Stimulated activated CD4-positive, alpha-beta T cell treated with anti-CD3 and anti-CD28 coated beads, Interleukin-12 subunit alpha, Interleukin-12 subunit beta, amount 100 ng/mL, for 24 hours (primary cell): ENCODE measurements at regions not wholly inside any gene's neighbourhood (a gene's known extent, or its start where the extent isn't known, plus 50 kb on each side); places are given as distances from the start of the nearest gene placed in this dataset.

Experiments
- DNase-seq, 2 experiments: peaks; one replicate each; pipeline ENCODE4 v3.0.0-alpha.2; 2020; ENCODE audit warnings: low read depth in 2 of 2

- DNase-seq = no peak
These were observed 121.1 kb downstream of the HGF start for GRCh38 chr7:81648716-81649115.

GRCh38 chr7:81645435-81645834 lies 124.4 kb downstream of the HGF start:
- no peak for DNase-seq

- no peak for DNase-seq
These were observed 128.0 kb downstream of the HGF start for GRCh38 chr7:81641873-81642272.

- DNase-seq = no peak
These were observed 131.6 kb downstream of the HGF start for GRCh38 chr7:81638198-81638597.

DNA sequence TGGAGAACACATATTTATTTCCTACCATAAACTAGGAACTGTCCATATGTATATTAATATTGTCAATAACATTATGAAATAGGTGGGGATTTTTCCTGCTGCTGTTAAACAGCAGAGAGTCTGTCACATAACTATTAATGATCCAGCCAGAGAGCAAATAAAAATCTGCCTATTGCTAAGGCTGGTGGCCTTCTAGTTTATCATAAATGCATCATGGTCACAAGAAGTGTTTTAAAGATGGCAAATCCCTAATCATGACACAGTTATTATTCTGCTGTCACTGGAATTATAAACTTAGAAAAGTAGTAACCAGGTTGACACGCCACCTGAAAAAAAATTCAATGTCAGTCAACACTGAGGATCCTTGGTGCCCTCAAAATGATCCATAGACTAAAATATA lies 132.3 kb downstream of the HGF start:
- no peak for DNase-seq

- no peak for DNase-seq
These were observed 137.4 kb downstream of the HGF start for GRCh38 chr7:81632418-81632817.

- no peak for DNase-seq
These were observed 139.2 kb downstream of the HGF start for GRCh38 chr7:81630600-81630999.

DNA sequence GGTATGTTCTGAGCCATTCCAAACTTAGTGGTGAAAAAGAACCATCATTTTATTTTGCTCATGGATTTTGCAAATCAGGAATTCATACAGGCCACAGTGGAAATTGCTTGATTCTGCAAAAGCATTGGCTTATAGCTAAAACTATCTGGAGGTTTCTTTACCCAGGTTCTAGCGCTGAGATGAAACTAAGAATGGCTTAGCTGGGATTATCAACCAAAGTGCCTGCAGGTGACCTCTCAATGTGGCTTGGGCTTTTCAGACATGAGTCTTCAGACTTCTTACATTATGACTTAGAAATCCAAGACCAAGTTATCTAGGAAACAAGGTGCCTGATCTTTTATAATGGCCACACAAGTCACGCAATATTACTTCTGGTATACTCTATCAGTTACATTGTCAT lies 140.1 kb downstream of the HGF start:
- DNase-seq = no peak

DNA sequence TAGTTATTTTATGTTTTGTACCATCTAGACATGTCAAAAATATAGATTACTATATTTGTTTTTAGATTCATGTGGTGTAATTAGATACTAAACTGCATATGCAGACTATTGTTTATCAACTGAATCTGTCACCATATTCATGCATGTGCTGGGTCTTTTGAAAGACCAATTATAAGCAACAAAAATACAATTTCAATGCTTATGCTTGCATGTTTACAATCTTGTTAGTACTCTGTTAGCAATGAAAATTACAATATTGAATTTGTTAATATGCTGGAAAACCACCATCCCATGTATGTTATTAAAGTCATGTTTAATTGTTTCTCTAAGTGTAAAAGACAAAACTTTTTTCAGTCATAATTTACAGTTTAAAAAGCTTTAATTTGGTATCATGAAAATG lies 140.9 kb downstream of the HGF start:
- no peak for DNase-seq

GRCh38 chr7:81627536-81628287 lies 142.1 kb downstream of the HGF start:
- no peak for DNase-seq

DNA sequence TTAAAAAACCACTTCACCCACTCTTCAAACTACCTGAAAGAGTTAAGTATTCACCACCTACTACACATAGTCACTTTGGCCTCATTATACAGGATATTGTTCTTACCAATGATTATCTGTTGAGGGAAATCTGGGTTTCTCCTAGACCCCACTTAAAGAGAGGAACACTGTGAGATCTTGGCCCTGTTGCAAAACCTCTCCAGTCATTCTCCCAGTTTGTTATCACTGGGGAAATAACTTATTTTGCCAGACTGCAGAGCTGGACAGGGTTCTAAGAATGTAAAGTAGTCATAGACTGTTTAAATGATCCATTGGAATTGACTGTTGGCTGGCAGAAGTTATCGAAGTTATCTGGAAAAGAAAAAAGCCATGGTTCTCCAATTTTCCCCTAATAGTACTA lies 143.8 kb downstream of the HGF start:
- no peak for DNase-seq

DNA sequence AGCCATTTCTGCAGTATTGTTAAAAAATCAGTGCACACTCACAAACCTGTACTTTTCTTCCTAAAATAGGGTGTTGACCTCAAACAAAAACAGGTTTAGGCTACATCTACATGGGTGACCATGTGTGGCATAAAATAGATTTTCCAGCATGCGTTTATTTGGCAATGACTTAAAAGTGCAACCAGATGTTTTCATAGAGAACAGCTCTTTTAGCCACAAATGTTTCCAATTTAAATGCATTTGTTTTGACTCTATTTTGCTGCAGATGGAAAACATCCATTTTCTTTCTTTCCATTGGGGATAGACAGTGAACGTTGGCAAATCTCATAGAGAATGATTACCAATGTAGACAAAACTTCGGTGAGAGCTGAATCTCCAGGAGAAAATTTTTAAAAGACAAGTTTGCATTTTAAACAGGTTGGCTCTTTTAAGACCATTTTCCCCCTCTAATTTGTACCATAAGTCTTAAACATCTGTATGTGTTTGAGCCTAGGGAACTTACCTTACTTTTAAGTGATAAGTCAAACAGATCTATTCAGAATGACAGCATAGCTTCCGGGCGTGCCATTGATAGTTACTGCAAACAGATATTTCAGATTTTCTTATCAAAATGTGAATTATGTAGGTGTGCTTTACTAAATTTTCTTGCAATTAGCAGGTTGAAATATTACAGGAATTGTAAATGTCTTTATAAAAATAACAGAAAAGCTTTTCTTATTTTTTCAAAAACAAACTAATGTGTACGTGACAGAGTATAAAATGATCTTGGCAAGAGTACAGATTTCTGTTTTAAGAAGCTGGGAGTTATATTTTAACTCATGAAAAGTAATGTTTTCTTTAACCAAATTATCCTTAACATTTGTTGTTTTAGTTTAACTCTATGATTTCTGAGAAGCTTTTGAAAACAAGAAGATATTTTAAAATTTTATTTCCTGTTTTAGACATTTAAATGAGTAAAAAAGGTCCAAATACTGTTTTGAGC lies 144.9 kb downstream of the HGF start:
- no peak for DNase-seq

DNA sequence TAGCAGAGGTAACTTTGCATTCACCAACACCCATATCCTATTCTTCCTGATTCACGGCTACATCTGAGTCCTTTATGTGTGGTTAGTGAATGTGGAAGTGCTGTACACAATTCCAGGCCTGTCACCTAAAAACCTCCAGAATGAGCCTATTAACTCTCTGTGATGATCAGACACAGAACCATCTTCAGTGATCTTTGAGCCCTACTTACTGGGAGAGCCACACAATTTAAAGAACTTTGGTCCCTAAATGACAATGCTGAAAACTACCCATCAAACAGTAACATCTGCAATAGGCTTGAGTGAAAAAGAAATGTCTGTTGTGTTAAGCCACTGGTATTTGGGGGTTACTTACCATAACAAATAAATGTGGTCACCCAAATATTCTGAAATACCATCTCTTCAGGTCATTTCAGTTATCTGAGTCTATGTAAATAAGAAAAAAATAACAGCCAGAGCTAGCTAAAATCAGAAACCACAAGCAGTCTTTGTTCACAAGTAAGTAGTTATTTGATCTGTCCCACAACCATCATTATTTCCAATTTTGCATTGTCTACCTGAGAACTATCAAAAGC lies 145.7 kb downstream of the HGF start:
- DNase-seq = no peak

DNA sequence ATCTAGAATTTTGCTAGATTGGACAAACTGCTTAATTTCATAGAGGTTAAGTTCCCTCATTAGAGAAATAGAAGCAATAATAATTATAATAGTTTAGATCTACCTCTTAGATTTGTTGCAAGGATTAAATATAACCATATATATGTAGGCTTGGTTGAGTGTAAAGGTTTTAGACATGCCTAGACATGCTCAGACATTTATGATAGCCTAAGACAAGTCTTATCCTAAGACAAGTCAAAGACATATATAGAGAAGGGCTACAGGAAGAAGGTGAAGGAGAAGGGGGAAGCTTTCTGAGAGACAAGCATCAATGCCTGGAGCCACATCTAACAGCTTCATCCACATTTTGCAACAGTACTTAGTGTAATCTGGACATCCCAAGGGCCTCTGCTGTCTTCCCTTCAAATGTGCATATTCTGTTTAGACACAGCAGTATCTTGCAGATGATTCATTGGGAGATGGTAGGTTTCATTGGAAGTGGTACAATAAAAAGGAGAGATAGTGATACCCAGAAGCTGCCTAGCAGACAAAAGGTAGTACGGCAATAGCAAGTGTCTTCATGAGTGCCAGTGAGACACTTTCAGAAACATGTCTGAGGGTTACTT lies 146.5 kb downstream of the HGF start:
- no peak for DNase-seq

GRCh38 chr7:81621893-81622292 lies 148.0 kb downstream of the HGF start:
- DNase-seq = no peak

- no peak for DNase-seq
These were observed 151.3 kb downstream of the HGF start for GRCh38 chr7:81618396-81619014.

DNA sequence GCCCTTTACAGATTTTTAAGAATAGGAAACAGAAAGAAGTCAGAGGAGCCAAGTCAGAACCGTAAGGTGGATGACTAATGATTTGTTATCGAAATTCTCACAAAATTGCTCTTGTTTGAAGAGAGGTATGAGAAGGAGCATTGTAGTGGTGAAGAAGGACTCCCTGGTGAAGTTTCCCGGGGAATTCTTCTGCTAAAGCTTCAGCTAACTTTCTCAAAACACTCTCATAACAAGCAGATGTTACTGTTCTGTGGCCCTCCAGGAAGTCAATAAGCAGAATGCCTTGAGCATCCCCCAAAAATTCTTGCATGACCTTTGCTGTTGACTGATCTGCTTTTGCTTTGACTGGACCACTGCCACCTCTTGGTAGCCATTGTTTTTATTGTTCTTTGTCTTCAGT lies 152.9 kb downstream of the HGF start:
- no peak for DNase-seq

GRCh38 chr7:81611805-81612204 lies 158.0 kb downstream of the HGF start:
- no peak for DNase-seq

DNA sequence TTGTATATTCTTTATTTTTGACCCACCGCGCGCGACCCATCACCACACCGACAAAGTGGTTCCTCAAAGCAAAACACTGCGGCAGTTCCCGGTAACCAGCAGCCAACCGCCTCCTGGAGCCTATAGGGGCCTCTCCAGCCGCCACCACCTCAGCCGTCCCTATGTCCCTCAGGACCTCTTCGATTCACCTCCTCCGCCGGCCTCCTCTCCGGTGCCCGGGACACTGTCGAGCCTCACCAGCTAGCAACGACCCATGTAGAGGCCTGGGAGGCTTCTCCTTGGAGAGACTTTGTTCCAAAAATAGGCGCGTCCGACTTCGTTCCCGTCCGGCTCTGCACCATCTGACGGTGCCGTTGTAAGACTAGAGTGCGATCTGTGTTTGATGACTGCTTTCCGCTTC lies 158.8 kb downstream of the HGF start:
- no peak for DNase-seq

DNA sequence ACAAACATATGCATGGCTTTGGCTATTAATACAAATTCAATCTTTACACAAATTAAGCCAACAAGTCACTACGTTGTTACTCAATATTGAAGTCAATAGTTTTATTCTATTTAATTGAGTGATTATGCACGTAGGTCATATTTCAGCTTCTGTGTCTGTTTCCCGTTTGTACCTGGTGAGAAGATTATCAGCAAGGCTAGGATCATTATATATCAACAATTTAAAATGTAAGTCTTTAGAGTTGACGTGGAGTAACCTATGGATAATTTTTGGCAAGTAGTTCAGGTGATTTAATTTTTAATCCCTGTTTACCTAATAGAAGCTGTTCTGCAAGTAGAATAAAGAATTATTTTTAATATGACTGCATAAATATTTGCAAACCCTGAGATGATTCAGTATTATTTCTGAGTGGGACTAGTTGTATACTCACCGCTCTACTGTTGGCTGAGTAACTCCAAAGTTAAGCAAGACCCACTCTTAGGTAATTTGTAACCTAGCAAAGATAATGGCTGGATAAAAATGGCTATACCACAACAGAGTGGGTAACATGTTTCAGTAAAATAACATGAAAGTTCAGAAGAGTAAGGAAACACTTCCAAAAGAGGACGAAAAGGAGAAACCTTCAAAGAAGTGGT lies 161.0 kb downstream of the HGF start:
- no peak for DNase-seq

DNA sequence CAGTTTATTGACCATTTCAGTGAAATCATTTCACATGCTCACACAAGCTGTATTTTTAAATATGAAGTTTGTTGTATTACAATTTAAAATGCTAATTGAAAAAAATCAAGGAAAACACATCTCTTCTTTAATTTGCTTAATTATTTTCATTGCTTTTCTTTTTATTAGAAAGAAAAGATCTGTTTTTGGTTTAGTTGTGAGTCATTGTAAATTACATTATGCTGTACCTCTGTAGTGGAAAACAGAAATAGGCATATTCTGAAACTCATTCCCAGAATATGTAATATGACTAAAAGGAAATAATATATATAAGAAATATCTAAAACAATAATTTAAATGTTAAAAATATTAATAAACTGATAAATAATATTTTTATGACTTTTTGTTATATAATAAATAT lies 161.9 kb downstream of the HGF start:
- no peak for DNase-seq
